K562 (cell line): ENCODE measurements at regions not wholly inside any gene's neighbourhood (a gene's known extent, or its start where the extent isn't known, plus 50 kb on each side); places are given as distances from the start of the nearest gene placed in this dataset.

Experiments used
- ELF1 ChIP-seq: fragments of 200-800 bp; sonication (Bioruptor generic); IDR thresholded peaks from 2 replicates; pipeline ENCODE4 v1.6.1; 2016; ENCODE audit warnings: missing genetic modification characterization, missing compliant biosample characterization
- POLR2AphosphoS5 ChIP-seq: IDR thresholded peaks from 2 replicates; pipeline ENCODE4 v1.6.1; 2011; ENCODE audit warnings: mild to moderate bottlenecking, low read depth, low read length, moderate library complexity; ENCODE audit not compliant: control insufficient read depth, insufficient read depth
- REST ChIP-seq, 2 experiments: fragments of 450-650 bp; formaldehyde crosslinking in 1 of 2; IDR thresholded peaks; 2 replicates each; pipeline versions ENCODE4 v1.4.0 to v1.6.1; 2014 to 2020; ENCODE audit warnings: mild to moderate bottlenecking in 2 of 2, borderline replicate concordance in 1 of 2, low read depth in 1 of 2
- TAF9B ChIP-seq: fragments of 450-650 bp; IDR thresholded peaks from 2 replicates; pipeline ENCODE4 v1.6.1; 2018; ENCODE audit warnings: mild to moderate bottlenecking; ENCODE audit not compliant: partially characterized antibody
- U2AF1 ChIP-seq: fragments of 200-400 bp; formaldehyde crosslinking; optimal IDR thresholded peaks from 2 replicates; pipeline ENCODE3; 2017; ENCODE audit warnings: mild to moderate bottlenecking, low read depth, low read length, moderate library complexity
- ZKSCAN1 ChIP-seq: fragments of 150-350 bp; IDR thresholded peaks from 2 replicates; pipeline ENCODE4 v1.6.1; 2016; ENCODE audit warnings: low read depth, low read length
- ZNF318 ChIP-seq, 2 experiments: fragments of 450-650 bp; IDR thresholded peaks; 2 replicates each; pipeline ENCODE4 v1.6.1; 2016; ENCODE audit warnings: mild to moderate bottlenecking in 2 of 2, borderline replicate concordance in 1 of 2, low read depth in 1 of 2, moderate library complexity in 1 of 2
- ZNF324 ChIP-seq: fragments of 250-450 bp; sonication (Bioruptor Pico); IDR thresholded peaks from 2 replicates; pipeline ENCODE4 v1.4.0; 2020; ENCODE audit warnings: mild to moderate bottlenecking
- ZNF41 ChIP-seq: fragments of 250-450 bp; sonication (Bioruptor Pico); conservative IDR thresholded peaks from 2 replicates; pipeline ENCODE4 v1.4.0; 2020; ENCODE audit warnings: mild to moderate bottlenecking
- ZZZ3 ChIP-seq: fragments of 450-650 bp; IDR thresholded peaks from 2 replicates; pipeline ENCODE4 v1.6.1; 2016; ENCODE audit warnings: antibody characterized with exemption, mild to moderate bottlenecking, moderate library complexity

- TF ChIP-seq ZNF318 (IDR thresholded peaks at IDR 0.05; ENCODE audit: borderline replicate concordance in 1 of 2, low read depth in 1 of 2) = no peak
- no peak for TF ChIP-seq ZNF41
- no peak for TF ChIP-seq ZKSCAN1
- no peak for TF ChIP-seq ELF1 (tag)
- peak; percentile 81 for TF ChIP-seq REST (IDR thresholded peaks at IDR 0.05; ENCODE audit: borderline replicate concordance)
- no peak for TF ChIP-seq REST (CRISPR knock-in tag; IDR thresholded peaks at IDR 0.05; ENCODE audit: low read depth)
- TF ChIP-seq TAF9B = no peak
- no peak for TF ChIP-seq U2AF1
- TF ChIP-seq ZZZ3 = no peak
- no peak for TF ChIP-seq ZNF324
- no peak for TF ChIP-seq POLR2AphosphoS5
Measured at GRCh38 chr4:153142700-153143438, 61.4 kb upstream of the TRIM2 start (continued).
